Left ventricle myocardium inferior (tissue), 1 donor: ENCODE measurements at regions not wholly inside any gene's neighbourhood (a gene's known extent, or its start where the extent isn't known, plus 50 kb on each side); places are given as distances from the start of the nearest gene placed in this dataset.

Experiments used
- DNase-seq: peaks from one replicate; pipeline ENCODE4 v3.0.0-alpha.2; 2020
- H3K27ac ChIP-seq: fragments of 200-600 bp; replicated peaks from 2 replicates; pipeline ENCODE4 v1.8.0; 2021
- H3K27me3 ChIP-seq: fragments of 200-600 bp; 2 replicates; pipeline ENCODE4 v1.8.0; 2021; ENCODE audit warnings: low read depth
- H3K36me3 ChIP-seq: fragments of 200-600 bp; 2 replicates; pipeline ENCODE4 v1.8.0; 2021
- H3K4me1 ChIP-seq: fragments of 200-600 bp; 2 replicates; pipeline ENCODE4 v1.8.0; 2021
- H3K4me3 ChIP-seq: fragments of 200-600 bp; 2 replicates; pipeline ENCODE4 v1.8.0; 2021; ENCODE audit warnings: mild to moderate bottlenecking, moderate library complexity
- H3K9me3 ChIP-seq: fragments of 200-600 bp; replicated peaks from 2 replicates; pipeline ENCODE4 v1.8.0; 2021
- intact Hi-C: fragments of 100-400 bp; cut with micrococcal nuclease; formaldehyde crosslinking; loops from one replicate; pipeline ENCODE4 v1.11.0; 2022
- TF ChIP-seq, protein P1 (sequence below): fragments of 200-600 bp; IDR thresholded peaks from 2 replicates; pipeline ENCODE4 v1.8.0; 2021; ENCODE audit warnings: antibody characterized with exemption, mild to moderate bottlenecking, borderline replicate concordance
- donor health status: DM: no; HTN: yes; CAD: no; lungs with severe emphysema.

- peak overlapping the region; percentile 28 for H3K27ac ChIP-seq
- intact Hi-C loops: no loop called here
Observed at GRCh38 chr3:24545887-24546286, 51.2 kb upstream of the THRB start.

DNA sequence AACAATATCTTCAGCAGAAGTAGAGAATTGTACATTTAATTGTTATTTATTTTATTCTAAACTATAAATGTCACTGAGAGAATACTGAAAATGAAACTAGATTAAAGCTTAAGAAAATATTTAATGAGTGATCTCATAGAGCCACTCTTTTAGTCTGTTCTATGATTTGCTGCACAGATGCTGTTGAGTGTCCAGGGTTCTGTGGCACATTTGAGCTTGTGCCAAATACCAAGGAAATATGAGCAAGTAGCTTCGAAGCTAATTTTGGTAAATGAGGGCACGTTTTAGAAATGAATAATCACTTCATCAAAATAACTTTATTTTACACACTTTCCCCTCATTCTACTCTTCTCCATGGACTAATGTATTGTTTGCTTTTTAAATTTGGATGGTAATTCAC is 53.6 kb upstream of the THRB start:
- no peaks in the 10 kb centered on the region for H3K36me3 ChIP-seq
- TF ChIP-seq, protein P1, sequence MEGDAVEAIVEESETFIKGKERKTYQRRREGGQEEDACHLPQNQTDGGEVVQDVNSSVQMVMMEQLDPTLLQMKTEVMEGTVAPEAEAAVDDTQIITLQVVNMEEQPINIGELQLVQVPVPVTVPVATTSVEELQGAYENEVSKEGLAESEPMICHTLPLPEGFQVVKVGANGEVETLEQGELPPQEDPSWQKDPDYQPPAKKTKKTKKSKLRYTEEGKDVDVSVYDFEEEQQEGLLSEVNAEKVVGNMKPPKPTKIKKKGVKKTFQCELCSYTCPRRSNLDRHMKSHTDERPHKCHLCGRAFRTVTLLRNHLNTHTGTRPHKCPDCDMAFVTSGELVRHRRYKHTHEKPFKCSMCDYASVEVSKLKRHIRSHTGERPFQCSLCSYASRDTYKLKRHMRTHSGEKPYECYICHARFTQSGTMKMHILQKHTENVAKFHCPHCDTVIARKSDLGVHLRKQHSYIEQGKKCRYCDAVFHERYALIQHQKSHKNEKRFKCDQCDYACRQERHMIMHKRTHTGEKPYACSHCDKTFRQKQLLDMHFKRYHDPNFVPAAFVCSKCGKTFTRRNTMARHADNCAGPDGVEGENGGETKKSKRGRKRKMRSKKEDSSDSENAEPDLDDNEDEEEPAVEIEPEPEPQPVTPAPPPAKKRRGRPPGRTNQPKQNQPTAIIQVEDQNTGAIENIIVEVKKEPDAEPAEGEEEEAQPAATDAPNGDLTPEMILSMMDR: no peak
- H3K9me3 ChIP-seq: no peaks in the 10 kb centered on the region
- peak overlapping the region; percentile 9 for H3K27ac ChIP-seq
- no peak overlapping the region for H3K4me3 ChIP-seq
- H3K4me1 ChIP-seq: peaks cover 33% of the 10 kb centered on the region
- DNase-seq: no peak
- H3K27me3 ChIP-seq: no peaks in the 10 kb centered on the region
- intact Hi-C loops: no loop called here

More at GRCh38 chr3:24545887-24546286, 51.2 kb upstream of the THRB start:
- H3K27me3 ChIP-seq: no peaks in the 10 kb centered on the region
- no peak overlapping the region for H3K4me3 ChIP-seq
- TF ChIP-seq, protein P1: no peak
- DNase-seq: no peak
- no peaks in the 10 kb centered on the region for H3K36me3 ChIP-seq
- peaks cover 33% of the 10 kb centered on the region for H3K4me1 ChIP-seq
- no peaks in the 10 kb centered on the region for H3K9me3 ChIP-seq

- Histone ChIP-seq H3K9me3 (no peaks in the 10 kb centered on the region), H3K4me3 (no peak overlapping the region), H3K4me1 (peaks cover 30% of the 10 kb centered on the region), H3K27me3 (no peaks in the 10 kb centered on the region), H3K36me3 (no peaks in the 10 kb centered on the region), H3K27ac (no peak overlapping the region)
- TF ChIP-seq, protein P1: no peak
- intact Hi-C loops: no loop called here
- DNase-seq: no peak
Observed at GRCh38 chr3:24550588-24550987, 55.9 kb upstream of the THRB start.

GRCh38 chr3:24551626-24552025 is 57.0 kb upstream of the THRB start:
- Histone ChIP-seq H3K27me3 (no peaks in the 10 kb centered on the region), H3K9me3 (no peaks in the 10 kb centered on the region), H3K36me3 (no peaks in the 10 kb centered on the region), H3K4me1 (peaks cover 21% of the 10 kb centered on the region), H3K27ac (no peak overlapping the region), H3K4me3 (no peak overlapping the region)
- TF ChIP-seq, protein P1: no peak
- intact Hi-C loops: no loop called here
- DNase-seq: no peak

DNA sequence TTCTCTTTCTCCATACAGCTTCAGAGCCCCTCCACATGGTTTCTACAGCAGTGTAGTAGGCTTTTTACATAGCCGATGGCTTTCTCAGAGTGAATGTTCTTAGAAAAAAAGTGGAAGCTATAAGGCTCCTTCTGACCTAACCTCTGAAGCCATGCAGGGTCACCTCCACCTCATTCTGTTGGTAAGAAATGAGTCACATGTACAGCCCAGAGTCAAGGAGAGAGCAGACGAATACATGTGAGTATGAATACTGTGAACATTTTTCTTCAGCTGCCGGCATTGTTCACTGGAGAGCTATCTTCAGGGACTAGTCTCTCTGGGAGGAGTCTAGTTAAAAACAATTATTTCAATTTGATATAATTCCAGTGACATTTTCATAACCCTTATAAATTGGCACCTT is 68.2 kb upstream of the THRB start:
- intact Hi-C loops: no loop called here
- Histone ChIP-seq H3K27me3 (no peaks in the 10 kb centered on the region), H3K4me1 (no peaks in the 10 kb centered on the region), H3K27ac (no peak overlapping the region), H3K4me3 (no peak overlapping the region), H3K9me3 (peaks cover 8% of the 10 kb centered on the region), H3K36me3 (no peaks in the 10 kb centered on the region)
- TF ChIP-seq, protein P1: no peak
- DNase-seq: no peak

DNA sequence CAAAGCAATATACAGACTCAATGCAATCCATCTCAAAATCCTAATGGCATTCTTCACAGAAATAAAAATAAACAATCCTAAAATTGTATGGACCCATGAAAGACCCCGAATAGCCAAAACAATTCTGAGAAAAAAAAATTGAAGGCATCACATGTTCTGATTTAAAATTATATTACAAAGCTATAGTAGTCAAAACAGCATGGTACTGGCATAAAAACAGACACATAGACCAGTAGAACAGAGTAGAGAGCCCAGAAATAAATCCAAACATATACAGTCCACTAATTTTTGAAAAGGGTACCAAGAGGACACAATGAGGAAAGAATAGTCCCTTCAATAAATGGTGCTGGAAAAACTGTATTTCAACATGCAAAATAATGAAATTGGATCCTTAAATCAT is 70.4 kb upstream of the THRB start:
- TF ChIP-seq, protein P1: no peak
- Histone ChIP-seq H3K4me3 (no peak overlapping the region), H3K4me1 (no peaks in the 10 kb centered on the region), H3K27me3 (no peaks in the 10 kb centered on the region), H3K36me3 (no peaks in the 10 kb centered on the region), H3K27ac (no peak overlapping the region), H3K9me3 (peaks cover 8% of the 10 kb centered on the region)
- no peak for DNase-seq
- intact Hi-C loops: no loop called here
